ENCODE measurements at regions not wholly inside any gene's neighbourhood (a gene's known extent, or its start where the extent isn't known, plus 50 kb on each side); places are given as distances from the start of the nearest gene placed in this dataset.

GRCh38 chr14:99094901-99095300 is 177.1 kb downstream of the BCL11B start:
- TF ChIP-seq CTCF (IDR thresholded peaks at IDR 0.05) (no peak), POLR2AphosphoS5 (IDR thresholded peaks at IDR 0.05) (no peak), EP300 (IDR thresholded peaks at IDR 0.05) (no peak)
